Nephron progenitor cell (in vitro differentiated cells): ENCODE measurements at regions not wholly inside any gene's neighbourhood (a gene's known extent, or its start where the extent isn't known, plus 50 kb on each side); places are given as distances from the start of the nearest gene placed in this dataset.

ENCODE experiments used
- DNase-seq: peaks from one replicate; pipeline ENCODE4 v3.0.0; 2021
- H3K27ac Mint-ChIP-seq: 2 replicates; pipeline ENCODE4 v1.8.0; 2021; ENCODE audit warnings: mild to moderate bottlenecking, moderate library complexity, mixed read lengths
- H3K27me3 Mint-ChIP-seq: 2 replicates; pipeline ENCODE4 v1.8.0; 2021; ENCODE audit warnings: mild to moderate bottlenecking, low read depth, mixed read lengths; ENCODE audit not compliant: poor library complexity
- H3K36me3 Mint-ChIP-seq: 2 replicates; pipeline ENCODE4 v1.8.0; 2021; ENCODE audit warnings: low read depth, mixed read lengths
- H3K4me1 Mint-ChIP-seq: 2 replicates; pipeline ENCODE4 v1.8.0; 2021; ENCODE audit warnings: mixed read lengths
- H3K4me3 Mint-ChIP-seq: 2 replicates; pipeline ENCODE4 v1.8.0; 2021; ENCODE audit warnings: mild to moderate bottlenecking, moderate library complexity, mixed read lengths
- H3K9me3 Mint-ChIP-seq: 2 replicates; pipeline ENCODE4 v1.8.0; 2021; ENCODE audit warnings: mild to moderate bottlenecking, moderate library complexity, mixed read lengths
- TF ChIP-seq, protein P1 (sequence below): fragments of 200-600 bp; sonication (generic); IDR thresholded peaks from 2 replicates; pipeline ENCODE4 v1.5.0; 2021; ENCODE audit warnings: antibody characterized with exemption

- Mint-ChIP-seq H3K27ac (peak overlapping the region; percentile 97), H3K27me3 (no peaks in the 10 kb centered on the region), H3K4me3 (peak overlapping the region; percentile 55), H3K9me3 (peaks cover 19% of the 10 kb centered on the region), H3K4me1 (peaks cover 42% of the 10 kb centered on the region), H3K36me3 (peaks cover 37% of the 10 kb centered on the region)
- no peak for DNase-seq
- TF ChIP-seq, protein P1, sequence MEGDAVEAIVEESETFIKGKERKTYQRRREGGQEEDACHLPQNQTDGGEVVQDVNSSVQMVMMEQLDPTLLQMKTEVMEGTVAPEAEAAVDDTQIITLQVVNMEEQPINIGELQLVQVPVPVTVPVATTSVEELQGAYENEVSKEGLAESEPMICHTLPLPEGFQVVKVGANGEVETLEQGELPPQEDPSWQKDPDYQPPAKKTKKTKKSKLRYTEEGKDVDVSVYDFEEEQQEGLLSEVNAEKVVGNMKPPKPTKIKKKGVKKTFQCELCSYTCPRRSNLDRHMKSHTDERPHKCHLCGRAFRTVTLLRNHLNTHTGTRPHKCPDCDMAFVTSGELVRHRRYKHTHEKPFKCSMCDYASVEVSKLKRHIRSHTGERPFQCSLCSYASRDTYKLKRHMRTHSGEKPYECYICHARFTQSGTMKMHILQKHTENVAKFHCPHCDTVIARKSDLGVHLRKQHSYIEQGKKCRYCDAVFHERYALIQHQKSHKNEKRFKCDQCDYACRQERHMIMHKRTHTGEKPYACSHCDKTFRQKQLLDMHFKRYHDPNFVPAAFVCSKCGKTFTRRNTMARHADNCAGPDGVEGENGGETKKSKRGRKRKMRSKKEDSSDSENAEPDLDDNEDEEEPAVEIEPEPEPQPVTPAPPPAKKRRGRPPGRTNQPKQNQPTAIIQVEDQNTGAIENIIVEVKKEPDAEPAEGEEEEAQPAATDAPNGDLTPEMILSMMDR = no peak
These were observed 124.0 kb upstream of the ZCCHC13 start for GRCh38 chrX:74179990-74180389.

DNA sequence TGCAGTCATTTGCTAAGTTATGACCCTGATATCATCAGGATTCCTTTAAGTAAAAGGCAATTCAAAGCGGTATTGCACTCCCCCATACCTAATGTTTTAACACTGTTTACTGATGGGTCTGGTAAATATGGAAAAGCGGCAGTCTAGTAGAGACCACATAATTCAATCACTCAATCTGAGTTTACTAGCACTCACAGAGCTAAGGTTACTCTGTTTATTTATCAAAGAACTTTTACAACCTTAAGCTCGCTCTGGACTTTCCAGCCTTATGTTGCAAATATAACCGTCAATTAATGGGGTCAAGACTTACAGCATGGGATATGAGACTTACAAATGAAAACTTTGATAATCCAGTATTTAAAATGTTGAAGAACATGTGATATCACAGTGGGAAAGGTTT is 124.5 kb upstream of the ZCCHC13 start:
- peaks cover 38% of the 10 kb centered on the region for H3K36me3 Mint-ChIP-seq
- peak overlapping the region; percentile 55 for H3K4me3 Mint-ChIP-seq
- H3K27me3 Mint-ChIP-seq = no peaks in the 10 kb centered on the region
- TF ChIP-seq, protein P1 = no peak
- DNase-seq = no peak
- peaks cover 42% of the 10 kb centered on the region for H3K4me1 Mint-ChIP-seq
- peak overlapping the region; percentile 97 for H3K27ac Mint-ChIP-seq
- peaks cover 24% of the 10 kb centered on the region for H3K9me3 Mint-ChIP-seq

GRCh38 chrX:74179071-74179470 is 124.9 kb upstream of the ZCCHC13 start:
- Mint-ChIP-seq H3K36me3 (peaks cover 40% of the 10 kb centered on the region), H3K27ac (peak overlapping the region; percentile 97), H3K9me3 (peaks cover 28% of the 10 kb centered on the region), H3K4me3 (peak overlapping the region; percentile 57), H3K27me3 (no peaks in the 10 kb centered on the region), H3K4me1 (peaks cover 42% of the 10 kb centered on the region)
- no peak for DNase-seq
- TF ChIP-seq, protein P1 = no peak

DNA sequence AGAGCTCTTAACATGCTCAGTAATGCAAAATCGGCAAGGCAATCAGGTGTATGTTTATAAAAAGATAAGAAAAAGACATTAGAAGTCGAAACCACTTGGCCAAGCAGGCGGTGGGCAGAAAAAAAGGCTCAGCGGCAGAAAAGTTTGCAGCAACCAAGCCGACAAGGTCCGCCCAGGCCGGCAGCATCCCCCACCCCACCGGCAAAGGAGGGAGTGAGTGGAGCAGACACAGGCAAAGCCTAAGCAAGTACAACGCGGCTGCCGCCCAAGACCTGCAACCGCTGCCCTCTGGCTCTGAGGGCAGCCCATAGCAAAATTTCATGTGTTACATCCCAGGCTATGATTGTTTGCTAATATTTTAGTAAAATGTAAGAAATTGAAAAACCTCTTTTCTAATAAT is 125.4 kb upstream of the ZCCHC13 start:
- Mint-ChIP-seq H3K36me3 (peaks cover 42% of the 10 kb centered on the region), H3K27ac (peak overlapping the region; percentile 44), H3K27me3 (no peaks in the 10 kb centered on the region), H3K9me3 (peaks cover 34% of the 10 kb centered on the region), H3K4me1 (peaks cover 42% of the 10 kb centered on the region), H3K4me3 (peak overlapping the region; percentile 57)
- TF ChIP-seq, protein P1 = no peak
- peak; percentile 53 for DNase-seq

- no peaks in the 10 kb centered on the region for H3K4me1 Mint-ChIP-seq
- DNase-seq = no peak
- H3K4me3 Mint-ChIP-seq = no peak overlapping the region
- no peak overlapping the region for H3K27ac Mint-ChIP-seq
- peaks cover 76% of the 10 kb centered on the region for H3K36me3 Mint-ChIP-seq
- peaks cover 79% of the 10 kb centered on the region for H3K9me3 Mint-ChIP-seq
- no peaks in the 10 kb centered on the region for H3K27me3 Mint-ChIP-seq
- TF ChIP-seq, protein P1 = no peak
These were observed 132.5 kb upstream of the ZCCHC13 start for GRCh38 chrX:74171465-74171864.

- Mint-ChIP-seq H3K4me3 (no peak overlapping the region), H3K9me3 (peaks cover 54% of the 10 kb centered on the region), H3K27me3 (peaks cover 4% of the 10 kb centered on the region), H3K27ac (no peak overlapping the region), H3K36me3 (peaks cover 68% of the 10 kb centered on the region), H3K4me1 (no peaks in the 10 kb centered on the region)
- TF ChIP-seq, protein P1 = no peak
- DNase-seq = no peak
These were observed 141.8 kb upstream of the ZCCHC13 start for GRCh38 chrX:74162199-74162598.
